ENCODE measurements at regions not wholly inside any gene's neighbourhood (a gene's known extent, or its start where the extent isn't known, plus 50 kb on each side); places are given as distances from the start of the nearest gene placed in this dataset.

- no peak overlapping the region for H3K4me3 Mint-ChIP-seq
- WGBS, 2 experiments (ENCODE audit: insufficient coverage in 1 of 2, insufficient read length in 1 of 2) = 83% methylated on average over 1 of the region's 1 CpG; no CpG with 5 or more reads in 1 of the 2 experiments
These were observed 545.2 kb upstream of the CADM1 start for GRCh38 chr11:116049383-116049782.

DNA sequence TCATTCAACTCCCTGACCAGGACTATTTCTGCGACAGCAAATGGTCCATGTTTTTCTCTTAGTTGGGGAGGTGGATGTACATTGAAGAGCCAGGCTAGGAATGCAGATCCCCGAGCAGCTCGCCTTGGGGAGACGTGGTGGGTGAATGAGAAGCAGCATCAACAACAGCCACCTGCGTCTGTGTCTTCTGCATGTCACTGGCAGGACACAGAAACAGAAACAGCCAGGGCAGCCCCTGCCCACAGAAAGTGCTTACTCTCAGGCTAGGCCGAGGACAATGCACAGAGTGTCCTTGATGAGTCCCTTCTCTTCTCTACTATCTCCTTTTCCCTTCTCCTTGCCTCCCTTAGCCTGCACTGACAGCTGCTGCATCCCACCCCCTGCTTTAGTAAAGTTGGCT is 541.9 kb upstream of the CADM1 start:
- Mint-ChIP-seq H3K4me3 (no peak overlapping the region), H3K9me3 (no peaks in the 10 kb centered on the region), H3K4me1 (peaks cover 17% of the 10 kb centered on the region), H3K27me3 (ENCODE audit: insufficient read depth) (peaks cover 16% of the 10 kb centered on the region), H3K27ac (no peak overlapping the region), H3K36me3 (ENCODE audit: low read depth) (no peaks in the 10 kb centered on the region)
- no peak for DNase-seq
- Histone ChIP-seq H3K9ac (ENCODE audit: extremely low read depth, low read length, poor library complexity, severe bottlenecking) (no peak overlapping the region), H3K4me1 (ENCODE audit: control insufficient read depth, insufficient read depth, low read length) (peaks cover 10% of the 10 kb centered on the region), H3K36me3 (ENCODE audit: control insufficient read depth, insufficient read depth, low read length) (no peaks in the 10 kb centered on the region), H3K27me3 (ENCODE audit: control insufficient read depth, insufficient read depth, low read length, poor library complexity, severe bottlenecking) (peaks cover 10% of the 10 kb centered on the region), H3K27ac (ENCODE audit: low read depth, low read length) (no peak overlapping the region), H3K4me3 (ENCODE audit: low read length) (no peak overlapping the region), H3K9me3 (ENCODE audit: control insufficient read depth, low read length) (no peaks in the 10 kb centered on the region)
- TF ChIP-seq CTCF (conservative IDR thresholded peaks at IDR 0.05) = no peak
- WGBS, 2 experiments (ENCODE audit: insufficient coverage in 1 of 2, insufficient read length in 1 of 2) = 92 to 93% methylated on average over 5 to 6 of the region's 6 CpGs

More at GRCh38 chr11:116049383-116049782, 545.2 kb upstream of the CADM1 start:
- peaks cover 8% of the 10 kb centered on the region for H3K4me1 ChIP-seq (ENCODE audit: control insufficient read depth, insufficient read depth, low read length)
- no peak overlapping the region for H3K9ac ChIP-seq (ENCODE audit: extremely low read depth, low read length, poor library complexity, severe bottlenecking)
- no peak overlapping the region for H3K4me3 ChIP-seq (ENCODE audit: low read length)
- no peak for DNase-seq
- Mint-ChIP-seq H3K36me3 (ENCODE audit: low read depth) (no peaks in the 10 kb centered on the region), H3K27ac (no peak overlapping the region), H3K27me3 (ENCODE audit: insufficient read depth) (peaks cover 41% of the 10 kb centered on the region), H3K4me1 (peaks cover 23% of the 10 kb centered on the region), H3K9me3 (no peaks in the 10 kb centered on the region)
- H3K27me3 ChIP-seq (ENCODE audit: control insufficient read depth, insufficient read depth, low read length, poor library complexity, severe bottlenecking) = peaks cover 35% of the 10 kb centered on the region
- no peaks in the 10 kb centered on the region for H3K36me3 ChIP-seq (ENCODE audit: control insufficient read depth, insufficient read depth, low read length)
- TF ChIP-seq CTCF (conservative IDR thresholded peaks at IDR 0.05) = no peak
- no peak overlapping the region for H3K27ac ChIP-seq (ENCODE audit: low read depth, low read length)
- H3K9me3 ChIP-seq (ENCODE audit: control insufficient read depth, low read length) = no peaks in the 10 kb centered on the region

DNA sequence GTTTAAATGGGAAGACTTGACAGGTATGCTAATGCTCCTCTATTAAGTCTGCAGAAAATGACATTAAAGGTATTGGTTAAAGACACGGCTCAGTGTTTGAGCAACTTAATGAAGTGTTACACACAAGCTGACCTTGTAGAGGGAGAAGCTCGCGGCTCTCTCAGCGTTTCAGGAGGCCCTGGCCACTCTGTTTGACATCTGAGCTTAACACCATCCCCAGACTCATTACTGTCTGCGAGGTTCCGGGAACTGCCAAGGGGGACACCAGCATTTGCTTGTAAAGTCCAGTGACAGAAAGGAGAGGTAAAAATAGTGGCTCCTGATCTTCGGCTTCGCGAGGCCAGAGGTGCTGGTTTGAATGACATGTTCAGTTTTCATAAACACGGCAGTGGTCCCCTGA is 540.7 kb upstream of the CADM1 start:
- no peak overlapping the region for H3K27ac Mint-ChIP-seq
- peaks cover 10% of the 10 kb centered on the region for H3K4me1 ChIP-seq (ENCODE audit: control insufficient read depth, insufficient read depth, low read length)
- DNase-seq = no peak
- no peak overlapping the region for H3K9ac ChIP-seq (ENCODE audit: extremely low read depth, low read length, poor library complexity, severe bottlenecking)
- H3K4me1 Mint-ChIP-seq = peaks cover 17% of the 10 kb centered on the region
- H3K36me3 ChIP-seq (ENCODE audit: control insufficient read depth, insufficient read depth, low read length) = no peaks in the 10 kb centered on the region
- no peaks in the 10 kb centered on the region for H3K27me3 ChIP-seq (ENCODE audit: control insufficient read depth, insufficient read depth, low read length, poor library complexity, severe bottlenecking)
- H3K27me3 Mint-ChIP-seq (ENCODE audit: insufficient read depth) = peaks cover 8% of the 10 kb centered on the region
- no peak overlapping the region for H3K27ac ChIP-seq (ENCODE audit: low read depth, low read length)
- no peaks in the 10 kb centered on the region for H3K9me3 Mint-ChIP-seq
- H3K4me3 Mint-ChIP-seq = no peak overlapping the region
- no peaks in the 10 kb centered on the region for H3K9me3 ChIP-seq (ENCODE audit: control insufficient read depth, low read length)
- H3K4me3 ChIP-seq (ENCODE audit: low read length) = no peak overlapping the region
- 70 to 79% methylated on average over 8 to 10 of the region's 10 CpGs for WGBS, 2 experiments (ENCODE audit: insufficient coverage in 1 of 2, insufficient read length in 1 of 2)
- no peak for TF ChIP-seq CTCF (conservative IDR thresholded peaks at IDR 0.05)
- H3K36me3 Mint-ChIP-seq (ENCODE audit: low read depth) = no peaks in the 10 kb centered on the region

All from endodermal cell (in vitro differentiated cells).